KBM-7 (cell line): ENCODE measurements at regions not wholly inside any gene's neighbourhood (a gene's known extent, or its start where the extent isn't known, plus 50 kb on each side); places are given as distances from the start of the nearest gene placed in this dataset.
"Not testable (repeated sequence)": the region's sequence is repeated elsewhere in the genome, so short reads cannot be mapped to it uniquely, and the experiment has no call there.

Source experiments
- DNase-seq: peaks from one replicate; pipeline ENCODE4 v3.0.0-alpha.2; 2015
- in situ Hi-C: fragments of 300-500 bp; cut with MboI; formaldehyde crosslinking; loops from 2 replicates; pipeline ENCODE4 v1.14.3; 2020; ENCODE audit warnings: low sequenced_read_pairs, low pct_unique_long_range_greater_than_20kb, mixed read lengths

DNA sequence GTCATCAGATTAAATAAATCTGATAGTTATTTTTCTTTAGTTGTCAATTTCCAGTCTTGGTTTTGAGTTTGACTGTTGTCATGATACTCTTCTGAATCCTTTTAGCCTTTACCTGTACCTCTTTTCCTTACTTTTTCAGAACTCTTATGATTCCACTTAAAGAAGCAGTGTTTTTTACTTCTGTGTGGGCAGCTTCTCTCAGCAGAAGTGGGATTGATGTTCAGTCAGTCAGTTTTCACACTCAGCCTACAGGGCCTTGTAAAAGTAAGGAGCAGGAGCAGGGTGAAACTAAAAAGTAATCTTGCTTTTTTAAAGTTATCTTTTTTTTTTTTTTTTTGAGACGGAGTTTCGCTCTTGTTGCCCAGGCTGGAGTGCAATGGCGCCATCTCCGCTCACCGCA, 75.1 kb downstream of the HAUS1 start:
- DNase-seq, result no peak
- in situ Hi-C loops, result no loop called here

DNA sequence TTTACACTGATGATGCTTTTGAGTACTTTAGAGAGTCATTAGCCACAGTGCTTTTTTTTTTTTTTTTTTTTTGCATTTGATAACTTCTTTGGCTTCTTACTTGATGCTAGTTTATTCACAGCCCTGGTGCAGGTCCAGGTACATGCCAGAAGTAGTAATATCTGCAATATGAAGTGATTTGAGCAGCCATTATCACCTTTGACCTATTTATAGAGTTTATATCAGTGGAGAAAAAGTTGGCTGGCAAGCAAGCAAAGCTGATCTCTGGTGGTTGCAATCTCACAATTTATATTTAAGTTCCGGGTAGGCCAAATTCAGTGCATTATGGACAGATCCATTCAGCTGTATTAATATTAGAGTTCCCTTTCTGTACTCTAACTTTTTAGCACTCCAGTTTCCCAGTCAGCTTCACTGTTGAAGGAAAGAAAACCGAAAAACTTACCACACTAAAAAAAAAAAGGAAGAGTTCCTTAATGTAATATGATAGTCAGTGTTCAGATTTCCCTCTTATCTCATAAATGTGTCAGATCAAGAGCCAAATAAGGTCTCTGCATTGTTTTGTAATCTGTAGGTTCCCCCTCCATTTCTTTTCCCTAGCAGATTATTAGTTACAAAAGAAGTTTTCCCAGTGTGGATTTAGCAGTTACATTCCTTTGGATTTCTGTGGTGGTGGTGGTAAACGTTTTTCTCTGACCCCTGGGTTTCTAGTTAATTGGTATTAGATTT, 78.6 kb downstream of the HAUS1 start:
- in situ Hi-C loops, result no loop called here

DNA sequence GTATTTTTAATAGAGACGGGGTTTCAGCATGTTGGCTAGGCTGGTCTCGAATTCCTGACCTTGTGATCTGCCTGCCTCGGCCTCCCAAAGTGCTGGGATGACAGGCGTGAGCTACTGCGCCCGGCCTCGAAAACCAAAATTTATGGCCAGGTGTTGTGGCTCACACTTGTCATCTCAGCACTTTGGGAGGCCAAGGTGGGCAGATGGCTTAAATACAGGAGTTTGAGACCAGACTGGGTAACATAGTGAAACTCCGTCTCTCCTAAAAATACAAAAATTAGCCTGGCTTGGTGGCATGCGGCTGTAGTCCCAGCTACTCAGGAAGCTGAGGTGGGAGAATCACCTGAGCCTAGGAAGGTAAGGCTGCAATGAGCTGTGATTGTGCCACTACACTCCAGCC, 80.1 kb downstream of the HAUS1 start:
- DNase-seq, in situ Hi-C loops: not testable (repeated sequence)

More for the DNA sequence above, 78.6 kb downstream of the HAUS1 start:
- DNase-seq, result peak; percentile 26

DNA sequence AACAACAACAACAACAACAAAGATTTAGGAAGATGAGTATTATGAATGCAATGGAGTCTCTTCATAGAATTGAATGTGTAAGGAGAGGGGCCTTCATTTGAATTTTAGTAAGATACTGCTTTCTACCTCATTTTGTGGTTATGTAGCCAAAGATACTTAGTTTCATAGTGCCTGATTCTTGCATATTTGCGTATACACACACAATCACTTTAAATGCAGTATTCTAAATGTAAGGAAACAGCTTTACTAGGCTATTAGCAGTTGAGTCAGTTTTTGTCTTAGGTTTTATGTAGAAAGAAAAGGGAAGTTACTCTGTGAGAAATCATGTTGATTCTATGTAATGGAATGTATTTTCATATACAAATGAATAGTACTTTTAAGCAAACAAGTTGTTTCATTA, 80.5 kb downstream of the HAUS1 start:
- in situ Hi-C loops, result no loop called here

DNA sequence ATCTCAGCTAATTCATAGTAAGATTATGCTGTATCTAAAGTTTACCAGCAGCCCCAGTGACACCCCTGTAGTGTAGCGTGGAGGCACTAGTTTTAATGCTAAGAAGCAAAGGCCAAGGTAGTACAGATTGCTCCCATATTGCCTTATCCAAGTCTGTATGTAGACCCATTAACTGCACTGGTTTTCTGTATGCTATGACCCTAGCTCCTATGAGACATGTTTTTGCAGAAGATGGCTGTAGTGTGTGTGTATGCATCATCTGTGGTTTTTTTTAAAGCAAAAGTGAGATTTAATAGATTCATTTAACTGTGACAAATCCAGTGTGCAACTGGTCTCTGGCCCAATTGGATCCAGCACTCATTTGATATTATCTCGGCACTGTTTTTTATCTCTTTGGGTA, 86.5 kb downstream of the HAUS1 start:
- no peak for DNase-seq
- in situ Hi-C loops, result no loop called here

More for the DNA sequence above, 80.5 kb downstream of the HAUS1 start:
- no peak for DNase-seq

DNA sequence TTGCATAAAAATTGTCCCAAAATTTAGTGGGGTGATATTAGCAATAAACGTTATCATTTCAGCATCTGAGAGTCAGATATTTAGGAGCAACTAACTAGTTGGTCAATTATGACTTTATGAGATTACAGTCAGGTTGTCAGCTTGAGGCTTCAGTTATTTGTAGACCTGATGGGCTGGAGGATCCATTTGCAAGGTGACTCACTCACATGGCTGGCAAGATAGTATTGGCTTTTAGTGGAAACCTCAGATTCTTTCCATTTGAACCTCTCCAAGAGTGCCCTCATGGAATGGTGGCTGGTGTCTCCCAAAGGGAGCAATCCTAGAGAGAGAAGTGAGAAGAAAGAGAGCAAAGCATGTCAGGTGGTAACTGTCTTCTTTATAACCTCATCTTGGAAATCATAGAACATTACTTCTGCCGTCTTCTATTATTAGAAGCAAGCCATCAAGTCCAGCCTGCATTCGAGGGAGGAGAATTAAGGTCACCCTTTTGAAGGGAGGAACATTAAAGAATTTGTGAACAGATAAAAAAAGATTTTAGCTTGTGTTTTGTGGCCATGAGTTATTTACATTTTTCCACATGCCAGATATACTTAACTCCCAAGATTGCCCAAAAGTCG, 92.5 kb downstream of the HAUS1 start:
- DNase-seq, result no peak
- in situ Hi-C loops, result no loop called here

DNA sequence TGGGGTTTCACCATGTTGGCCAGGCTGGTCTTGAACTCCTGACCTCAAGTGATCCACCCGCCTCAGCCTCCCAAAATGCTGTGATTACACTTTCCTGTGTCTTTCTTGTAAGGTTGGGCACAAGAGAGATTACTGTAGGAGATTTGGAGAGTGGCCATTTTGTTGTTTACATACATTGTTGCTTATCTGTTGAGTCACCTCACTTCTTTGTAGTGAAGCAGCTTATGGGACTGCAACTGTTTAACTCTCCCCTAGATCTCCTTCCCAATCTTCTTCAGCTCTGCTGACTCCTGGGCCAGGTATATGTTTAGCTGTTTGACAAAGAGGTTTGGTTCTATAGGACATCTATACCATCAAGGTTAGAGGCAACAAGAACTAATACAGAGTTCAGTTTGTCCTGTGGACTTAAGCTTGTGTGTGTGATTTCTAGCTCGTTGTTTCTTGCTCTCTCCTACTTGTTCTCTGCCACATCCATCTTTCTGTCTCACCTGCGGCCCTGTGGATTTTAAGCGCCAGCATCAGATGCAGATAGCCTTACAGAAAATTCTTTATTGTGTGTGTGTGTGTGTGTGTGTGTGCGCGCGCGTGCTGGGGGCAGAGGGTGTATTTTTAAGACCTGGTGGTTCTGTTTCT, 95.4 kb downstream of the HAUS1 start:
- no peak for DNase-seq
- in situ Hi-C loops, result no loop called here

DNA sequence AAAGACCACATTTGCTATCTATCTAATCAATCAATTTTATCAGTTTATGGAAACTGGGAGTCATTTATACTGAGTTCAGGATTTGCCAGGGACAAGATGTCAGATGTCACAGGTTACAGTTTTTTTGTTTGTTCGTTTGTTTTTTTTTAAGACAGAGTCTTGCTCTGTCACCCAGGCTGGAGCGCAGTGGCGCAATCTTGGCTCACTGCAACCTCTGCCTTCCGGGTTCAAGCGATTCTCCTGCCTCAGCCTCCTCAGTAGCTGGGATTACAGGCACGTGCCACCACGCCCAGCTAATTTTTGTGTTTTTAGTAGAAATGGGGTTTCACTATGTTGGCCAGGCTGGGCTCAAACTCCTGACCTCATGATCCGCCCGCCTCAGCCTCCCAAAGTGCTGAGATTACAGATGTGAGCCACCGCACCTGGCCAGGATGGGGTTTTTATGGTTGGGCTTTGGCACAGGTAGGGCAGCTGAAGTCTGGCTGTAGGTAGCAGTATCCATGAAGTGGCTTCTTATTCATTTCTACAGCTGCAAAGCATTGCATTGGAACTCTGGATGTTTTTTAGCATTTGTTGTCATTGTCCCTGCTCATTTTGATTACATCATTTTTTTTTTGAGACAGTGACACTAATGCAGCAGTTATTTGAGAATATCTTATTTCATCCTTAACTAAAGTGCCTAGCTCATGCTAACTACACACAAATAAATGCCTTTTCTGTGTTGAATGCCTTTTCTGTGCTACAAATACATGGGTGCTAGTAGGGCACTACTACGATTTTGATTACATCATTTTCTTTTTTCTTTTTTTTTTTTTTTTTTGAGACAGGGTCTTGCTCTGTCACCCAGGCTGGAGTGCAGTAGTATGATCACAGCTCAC, 96.2 kb downstream of the HAUS1 start:
- in situ Hi-C loops, DNase-seq: not testable (repeated sequence)

DNA sequence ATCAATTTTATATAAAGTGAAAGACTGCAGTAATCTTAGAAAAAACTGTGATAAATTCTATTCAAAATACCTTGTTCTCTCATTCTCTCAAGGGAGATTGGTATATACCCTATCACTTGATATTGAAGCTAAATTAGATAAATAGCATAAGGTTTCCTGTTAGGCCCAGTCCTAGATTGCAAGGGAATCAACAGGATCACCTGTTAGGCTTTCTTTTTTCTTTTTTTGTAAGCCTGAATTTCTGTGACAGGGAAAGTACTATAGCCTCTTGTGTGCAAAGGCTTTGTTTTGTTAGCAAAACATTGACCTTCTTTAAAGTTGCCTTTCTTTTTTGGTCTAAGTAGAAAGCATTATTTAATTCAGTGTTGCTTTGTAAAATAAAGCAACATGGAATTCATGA, 100.0 kb downstream of the HAUS1 start:
- DNase-seq, result no peak
- in situ Hi-C loops, result no loop called here

DNA sequence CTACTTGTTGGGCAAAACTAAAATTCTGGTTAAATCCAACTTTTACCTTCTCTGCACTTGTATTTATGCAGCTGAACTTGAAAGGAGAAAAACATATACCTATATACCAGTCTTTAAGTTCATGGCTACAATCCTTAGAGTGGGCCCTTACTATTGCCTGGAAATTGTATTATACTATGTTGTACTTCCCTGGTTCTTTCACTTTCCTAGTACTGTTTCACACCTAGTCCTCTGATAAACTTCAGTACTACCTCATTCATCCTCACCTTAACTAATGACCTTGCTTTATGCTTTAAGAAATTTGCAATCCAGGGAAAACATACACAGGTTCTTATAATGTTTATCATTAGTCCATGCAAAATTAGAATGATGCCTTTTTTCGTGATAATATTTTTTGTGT, 103.8 kb downstream of the HAUS1 start:
- DNase-seq, result no peak
- in situ Hi-C loops, result no loop called here

DNA sequence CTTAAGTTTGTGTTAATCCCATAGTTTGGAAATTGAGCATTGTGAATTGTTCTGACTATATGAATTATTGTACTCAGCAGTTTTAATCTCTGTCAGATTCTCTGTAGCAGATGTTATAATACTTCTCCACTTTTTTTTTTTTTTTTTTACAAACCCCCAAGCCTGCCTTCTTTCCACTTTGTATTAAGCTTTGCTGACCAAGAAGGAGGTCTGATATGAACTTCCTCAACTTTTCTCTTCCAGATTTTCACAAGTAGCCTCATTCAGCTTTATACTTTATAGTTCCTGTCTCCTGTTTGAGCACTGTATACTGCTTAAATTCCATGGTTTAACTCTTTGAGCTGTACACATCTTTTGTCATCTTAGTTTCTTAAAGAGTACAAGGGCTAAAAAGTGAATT, 105.0 kb downstream of the HAUS1 start:
- in situ Hi-C loops, result no loop called here
- no peak for DNase-seq

DNA sequence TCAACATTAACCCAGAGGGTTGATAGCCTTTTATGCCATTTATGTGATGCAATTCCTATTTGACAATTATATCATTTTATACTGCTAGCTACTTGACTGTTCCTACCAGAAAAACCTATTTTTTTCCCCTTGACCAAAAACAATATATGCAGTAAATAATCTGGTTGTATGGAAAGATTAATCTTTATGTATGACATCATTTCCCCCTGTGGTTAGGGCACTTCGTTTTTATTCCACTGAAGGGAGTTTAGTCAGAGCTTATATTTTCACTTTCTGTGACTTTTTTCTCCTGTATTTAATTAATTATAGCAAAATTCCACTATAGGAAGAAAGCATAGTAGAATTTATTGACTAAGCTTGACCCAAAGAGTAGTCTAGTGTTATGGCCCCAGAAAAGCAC, 107.6 kb downstream of the HAUS1 start:
- in situ Hi-C loops, result no loop called here
- peak; percentile 23 for DNase-seq

DNA sequence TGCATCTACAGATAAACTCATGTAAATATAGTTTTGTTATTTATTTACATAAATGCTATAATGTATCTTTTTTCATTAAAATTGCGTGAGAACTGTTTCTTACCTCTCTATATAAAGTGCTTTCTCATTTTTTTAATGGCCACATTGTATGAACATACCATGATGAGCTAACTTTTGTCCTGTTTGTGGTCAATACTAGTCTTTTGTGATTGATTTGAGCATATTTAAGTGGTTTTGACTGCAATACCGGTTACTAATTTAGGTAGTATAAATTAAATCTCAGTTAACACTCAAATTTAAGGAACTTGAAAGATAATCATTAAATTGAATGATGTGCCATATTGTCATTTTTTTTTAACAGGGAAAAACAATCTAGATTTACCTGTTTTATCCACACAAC, 108.2 kb downstream of the HAUS1 start:
- DNase-seq, result no peak
- in situ Hi-C loops, result no loop called here

DNA sequence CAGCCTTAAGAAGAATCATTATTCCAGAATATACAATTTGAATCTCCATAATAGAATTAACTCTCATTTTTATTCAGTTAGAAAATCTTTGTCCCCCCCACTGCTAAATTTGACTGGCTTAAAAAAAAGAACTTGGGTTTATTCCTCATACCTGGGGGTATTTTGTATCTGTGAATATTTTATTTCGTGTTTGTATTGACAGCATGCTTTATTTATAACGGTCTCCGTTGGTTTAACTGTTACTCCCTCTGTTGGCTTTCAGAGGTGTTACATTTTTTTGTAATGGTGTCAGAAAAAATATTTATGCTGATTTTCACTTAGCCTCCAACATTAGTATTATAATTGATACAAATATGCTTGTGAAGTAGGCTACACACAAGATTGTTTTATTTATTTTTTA, 109.1 kb downstream of the HAUS1 start:
- in situ Hi-C loops, result no loop called here
- DNase-seq, result peak; percentile 27

DNA sequence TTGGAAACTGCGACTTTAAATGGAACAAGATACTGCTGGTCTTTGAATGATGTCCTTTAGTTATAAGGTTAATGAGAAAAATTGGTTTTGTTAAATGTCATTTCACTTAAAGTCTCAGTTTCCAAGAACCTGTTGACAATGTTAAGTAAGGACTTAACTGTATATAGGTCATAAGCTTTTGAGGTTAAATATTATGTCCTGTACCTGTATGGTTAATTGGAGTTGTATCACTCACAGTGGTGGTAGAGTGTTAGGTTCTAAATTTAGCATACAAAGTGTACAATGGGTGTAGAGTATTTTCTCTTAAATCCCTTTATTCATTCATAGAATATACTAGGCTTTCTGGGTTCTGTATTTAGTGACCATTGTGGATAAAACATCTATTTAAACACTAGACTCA, 110.2 kb downstream of the HAUS1 start:
- in situ Hi-C loops, result no loop called here
- DNase-seq, result no peak

DNA sequence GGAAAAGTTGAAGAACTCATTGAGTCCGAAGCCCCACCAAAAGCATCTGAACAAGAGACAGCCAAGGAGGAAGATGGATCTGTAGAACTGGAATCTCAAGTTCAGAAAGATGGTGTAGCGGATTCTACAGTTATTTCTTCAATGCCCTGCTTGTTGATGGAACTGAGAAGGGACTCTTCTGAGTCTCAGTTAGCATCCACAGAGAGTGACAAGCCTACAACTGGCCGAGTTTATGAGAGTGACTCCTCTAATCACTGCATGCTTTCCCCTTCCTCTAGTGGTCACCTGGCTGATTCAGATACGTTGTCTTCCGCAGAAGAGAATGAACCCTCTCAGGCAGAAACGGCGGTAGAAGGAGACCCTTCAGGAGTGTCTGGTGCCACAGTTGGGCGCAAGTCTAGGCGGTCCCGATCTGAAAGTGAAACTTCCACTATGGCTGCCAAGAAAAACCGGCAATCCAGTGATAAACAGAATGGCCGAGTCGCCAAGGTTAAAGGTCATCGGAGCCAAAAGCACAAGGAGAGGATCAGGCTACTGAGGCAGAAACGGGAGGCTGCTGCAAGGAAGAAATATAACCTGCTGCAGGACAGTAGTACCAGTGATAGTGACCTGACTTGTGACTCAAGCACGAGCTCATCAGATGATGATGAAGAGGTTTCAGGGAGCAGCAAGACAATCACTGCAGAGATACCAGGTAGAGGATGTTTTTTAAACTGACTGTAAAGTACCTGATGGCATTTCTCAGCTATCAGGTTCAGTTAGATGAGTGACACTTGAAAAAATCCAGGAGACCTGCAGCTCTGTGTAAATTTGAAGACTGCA, 111.9 kb downstream of the HAUS1 start:
- DNase-seq, result no peak

DNA sequence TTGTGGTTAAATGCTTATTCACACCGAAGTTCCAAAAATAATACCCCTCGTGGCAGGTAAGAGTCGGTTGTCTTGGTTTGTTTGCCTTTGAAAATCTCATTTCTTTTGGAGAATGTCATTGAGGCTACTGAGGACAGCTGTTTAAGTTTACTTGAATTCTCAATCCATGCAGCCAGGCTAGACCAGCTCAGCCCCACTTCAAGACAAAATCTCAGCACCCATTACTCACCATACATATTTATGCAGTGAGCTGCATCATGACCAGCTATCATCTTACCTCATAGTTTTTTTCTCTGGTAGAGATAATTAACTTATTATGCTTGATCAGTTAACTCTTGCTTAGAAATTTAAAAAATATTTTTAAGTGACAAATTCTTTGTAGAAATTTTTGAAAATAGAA, 115.9 kb downstream of the HAUS1 start:
- DNase-seq, result no peak
- in situ Hi-C loops, result no loop called here

More for the DNA sequence above, 111.9 kb downstream of the HAUS1 start:
- in situ Hi-C loops, result no loop called here

DNA sequence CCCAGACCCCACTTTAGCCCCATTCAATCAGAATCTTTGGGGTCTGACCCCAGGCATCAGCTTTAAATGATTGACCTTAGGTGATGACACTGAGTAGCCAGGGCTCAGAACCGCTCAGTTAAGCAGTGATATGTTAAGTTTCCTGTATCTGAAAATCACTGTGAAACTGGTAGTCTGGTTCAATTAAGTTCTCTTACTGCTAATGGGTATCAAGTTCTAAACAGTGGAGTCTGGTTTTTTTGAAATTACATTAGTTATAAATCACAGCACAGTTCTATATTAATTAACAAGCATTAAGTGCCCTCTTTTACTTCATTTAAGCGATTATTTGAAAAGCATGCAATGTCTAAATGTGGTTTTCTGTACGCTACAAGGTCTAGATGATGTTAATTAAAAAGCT, 117.9 kb downstream of the HAUS1 start:
- in situ Hi-C loops, result no loop called here
- DNase-seq, result no peak
